HCT116 (cell line): ENCODE measurements at regions not wholly inside any gene's neighbourhood (a gene's known extent, or its start where the extent isn't known, plus 50 kb on each side); places are given as distances from the start of the nearest gene placed in this dataset.

ENCODE experiments used
- ATAC-seq: fragments of 200-7000 bp; cut with Tn5 transposase; 2 replicates; pipeline ENCODE4 v1.9.1; 2020; ENCODE audit warnings: mild to moderate bottlenecking, moderate library complexity
- BruUV-seq: library from RNA; stranded (reverse); fragments of 400-500 nt; replicated peaks from 2 replicates; lab custom pipeline; 2021; lab: Mats Ljungman, UMichigan
- CTCF ChIA-PET: fragments of 300-600 bp; sonication (Branson Sonifier 250); formaldehyde crosslinking; loops from one replicate; lab custom pipeline; 2021; ENCODE audit warnings: antibody characterized with exemption; lab: Charles Lee
- POLR2A ChIA-PET: fragments of 300-600, 350-600 bp; sonication (Branson Sonifier 250); formaldehyde crosslinking; loops from one replicate; lab custom pipeline; 2021; ENCODE audit warnings: antibody characterized with exemption; lab: Charles Lee
- RAD21 ChIA-PET, 2 experiments: fragments of 300-600 bp; sonication (Branson Sonifier 250); formaldehyde crosslinking; loops; one replicate each; lab custom pipeline; 2023; ENCODE audit warnings: low total read pairs in 2 of 2; ENCODE audit not compliant: uncharacterized antibody in 2 of 2, unreplicated experiment in 2 of 2, low non-redundant PET in 1 of 2; lab: Charles Lee
- DNase-seq: peaks from one replicate; pipeline ENCODE4 v3.0.0-alpha.2; 2010; ENCODE audit warnings: low read depth, low spot score
- H2AFZ ChIP-seq: fragments of 200-600 bp; shearing (Covaris generic), sonication (generic); 2 replicates; pipeline ENCODE4 v1.6.1; 2017; ENCODE audit warnings: low read depth, mixed run types, mixed read lengths, antibody characterized with exemption, low read length; ENCODE audit not compliant: poor library complexity, severe bottlenecking
- H3K27ac ChIP-seq: 2 replicates; pipeline ENCODE4 v1.5.1; 2012; ENCODE audit warnings: low read depth, low read length
- H3K27me3 ChIP-seq: fragments of 200-600 bp; sonication (generic); 2 replicates; pipeline ENCODE4 v1.6.1; 2016; ENCODE audit warnings: mixed run types, low read length, mixed read lengths; ENCODE audit not compliant: insufficient read depth
- H3K36me3 ChIP-seq, 2 experiments: fragments of 200-500 bp in 1 of 2; fragments of 200-600 bp in 1 of 2; sonication (Bioruptor generic) in 1 of 2; sonication (generic) in 1 of 2; 2 replicates each; pipeline versions ENCODE4 v1.5.1 to v1.6.1; 2014 to 2016; ENCODE audit warnings: low read length in 2 of 2, inconsistent platforms in 1 of 2, mixed read lengths in 1 of 2, mixed run types in 1 of 2; ENCODE audit not compliant: insufficient read depth in 2 of 2, control insufficient read depth in 1 of 2
- H3K4me1 ChIP-seq, 2 experiments: fragments of 200-600 bp in 1 of 2; sonication (generic) in 1 of 2; 2 replicates each; pipeline versions ENCODE4 v1.5.1 to v1.6.1; 2012 to 2017; ENCODE audit warnings: low read length in 2 of 2, inconsistent platforms in 1 of 2, mild to moderate bottlenecking in 1 of 2, mixed read lengths in 1 of 2, mixed run types in 1 of 2, moderate library complexity in 1 of 2; ENCODE audit not compliant: insufficient read depth in 2 of 2, control insufficient read depth in 1 of 2
- H3K4me2 ChIP-seq: fragments of 200-600 bp; sonication (generic); 2 replicates; pipeline ENCODE4 v1.6.1; 2017; ENCODE audit warnings: mixed run types, low read length, mixed read lengths
- H3K4me3 ChIP-seq, 2 experiments: fragments of 200-600 bp in 1 of 2; sonication (generic) in 1 of 2; replicated peaks in 1 of 2; 2 replicates each; pipeline ENCODE4 v1.5.1; 2011 to 2016; ENCODE audit warnings: low read length in 2 of 2, control low read depth in 1 of 2, low read depth in 1 of 2, mild to moderate bottlenecking in 1 of 2, mixed read lengths in 1 of 2, mixed run types in 1 of 2
- H3K79me2 ChIP-seq: fragments of 200-600 bp; sonication (generic); 2 replicates; pipeline ENCODE4 v1.6.1; 2017; ENCODE audit warnings: mild to moderate bottlenecking, mixed run types, low read length, moderate library complexity, mixed read lengths; ENCODE audit not compliant: insufficient read depth
- H3K9ac ChIP-seq: fragments of 200-600 bp; sonication (generic); 2 replicates; pipeline ENCODE4 v1.6.1; 2016; ENCODE audit warnings: low read length, mixed read lengths
- H3K9me2 ChIP-seq: fragments of 200-600 bp; sonication (generic), shearing (Covaris generic); 2 replicates; pipeline ENCODE4 v1.6.1; 2017; ENCODE audit warnings: mixed run types, mild to moderate bottlenecking, moderate library complexity; ENCODE audit not compliant: insufficient read depth
- H3K9me3 ChIP-seq, 2 experiments: fragments of 200-500 bp in 1 of 2; fragments of 200-600 bp in 1 of 2; sonication (Bioruptor generic) in 1 of 2; sonication (generic) in 1 of 2; 2 replicates each; pipeline ENCODE4 v1.6.1; 2014 to 2017; ENCODE audit warnings: low read length in 2 of 2, mixed read lengths in 2 of 2, inconsistent platforms in 1 of 2, low read depth in 1 of 2, mild to moderate bottlenecking in 1 of 2, mixed run types in 1 of 2, moderate library complexity in 1 of 2; ENCODE audit not compliant: control insufficient read depth in 1 of 2, insufficient read depth in 1 of 2
- H4K20me1 ChIP-seq: fragments of 200-600 bp; sonication (generic), shearing (Covaris generic); 2 replicates; pipeline ENCODE4 v1.6.1; 2017; ENCODE audit warnings: mixed run types, mild to moderate bottlenecking, moderate library complexity; ENCODE audit not compliant: insufficient read depth
- CBX3 ChIP-seq: IDR thresholded peaks from 2 replicates; pipeline ENCODE4 v1.6.1; 2012; ENCODE audit warnings: low read depth
- CTCF ChIP-seq, 3 experiments: fragments of 200-600 bp in 1 of 3; sonication (generic) in 1 of 3; IDR thresholded peaks in 2 of 3; conservative IDR thresholded peaks in 1 of 3; 2 replicates each; pipeline ENCODE4 v1.5.1; 2012 to 2017; ENCODE audit warnings: low read depth in 2 of 3, low read length in 2 of 3, antibody characterized with exemption in 1 of 3, borderline replicate concordance in 1 of 3, control low read depth in 1 of 3, mild to moderate bottlenecking in 1 of 3, mixed read lengths in 1 of 3, mixed run types in 1 of 3, moderate library complexity in 1 of 3; ENCODE audit not compliant: insufficient read depth in 1 of 3
- ELF1 ChIP-seq: IDR thresholded peaks from 2 replicates; pipeline ENCODE4 v1.6.1; 2012; ENCODE audit warnings: low read depth, borderline replicate concordance
- POLR2A ChIP-seq: IDR thresholded peaks from 2 replicates; pipeline ENCODE4 v1.7.0; 2011; ENCODE audit warnings: borderline replicate concordance; ENCODE audit not compliant: insufficient read depth, insufficient read length; ENCODE audit errors: extremely low read depth
- SP1 ChIP-seq: IDR thresholded peaks from 2 replicates; pipeline ENCODE4 v1.6.1; 2012; ENCODE audit warnings: low read depth
- YY1 ChIP-seq: IDR thresholded peaks from 2 replicates; pipeline ENCODE4 v1.6.1; 2011; ENCODE audit warnings: low read length, low read depth, moderate library complexity, mild to moderate bottlenecking; ENCODE audit not compliant: insufficient replicate concordance; ENCODE audit errors: extremely low read depth
- ZBTB33 ChIP-seq: IDR thresholded peaks from 2 replicates; pipeline ENCODE4 v1.6.1; 2011; ENCODE audit warnings: mild to moderate bottlenecking, low read length, moderate library complexity; ENCODE audit not compliant: insufficient replicate concordance; ENCODE audit errors: extremely low read depth
- intact Hi-C: fragments of 100-400 bp; cut with micrococcal nuclease; formaldehyde crosslinking; loops from 2 replicates; pipeline ENCODE4 v1.10.0; 2022

GRCh38 chrX:113412106-113412505, 571.5 kb upstream of the AMOT start:
- intact Hi-C loops: no loop called here
- Histone ChIP-seq H4K20me1 (no peaks in the 10 kb centered on the region), H2AFZ (no peak overlapping the region)
- RAD21 ChIA-PET: no interaction called here
- TF ChIP-seq ZBTB33 (no peak), ELF1 (no peak), CBX3 (no peak), CTCF (IDR thresholded peaks at IDR 0.05 in 2 of 3, conservative IDR thresholded peaks at IDR 0.05 in 1 of 3; ENCODE audit: borderline replicate concordance in 1 of 3, insufficient read depth in 1 of 3, low read depth in 2 of 3, low read length in 2 of 3) (no peak), POLR2A (no peak), SP1 (no peak), YY1 (no peak)
- TF ChIP-seq, all 23 proteins: peak for 0
- ATAC-seq: no peak
- no peak overlapping the region for H3K4me2 ChIP-seq
- CTCF ChIA-PET: no interaction called here
- H3K9me3 ChIP-seq: no peaks in the 10 kb centered on the region
- no peak for DNase-seq
- POLR2A ChIA-PET: no interaction called here
- no peaks in the 10 kb centered on the region for H3K36me3 ChIP-seq
- H3K9ac ChIP-seq: no peak overlapping the region
- H3K9me2 ChIP-seq: no peaks in the 10 kb centered on the region
- H3K4me3 ChIP-seq: no peak overlapping the region
- H3K79me2 ChIP-seq: no peaks in the 10 kb centered on the region
- no TSS peak for BruUV-seq
- no peak overlapping the region for H3K27ac ChIP-seq
- no peaks in the 10 kb centered on the region for H3K27me3 ChIP-seq
- no peaks in the 10 kb centered on the region for H3K4me1 ChIP-seq
